ENCODE measurements at regions not wholly inside any gene's neighbourhood (a gene's known extent, or its start where the extent isn't known, plus 50 kb on each side); places are given as distances from the start of the nearest gene placed in this dataset.
"Not testable (repeated sequence)": the region's sequence is repeated elsewhere in the genome, so short reads cannot be mapped to it uniquely, and the experiment has no call there.

GRCh38 chr3:905217-905616 is 187.6 kb upstream of the CNTN6 start:
- H3K4me1 Mint-ChIP-seq = no peaks in the 10 kb centered on the region
- CTCF ChIA-PET = no interaction called here
- no peaks in the 10 kb centered on the region for H3K36me3 Mint-ChIP-seq (ENCODE audit: low read depth)
- H3K27me3 Mint-ChIP-seq = no peaks in the 10 kb centered on the region
- H3K9me3 Mint-ChIP-seq (ENCODE audit: low read depth) = peaks cover 8% of the 10 kb centered on the region
- no peak overlapping the region for H3K4me3 Mint-ChIP-seq
- POLR2A ChIA-PET = no interaction called here
- ATAC-seq (no peak), DNase-seq (no peak)
- intact Hi-C loops (cut with DNase I, micrococcal nuclease) = no loop called here
- no peak overlapping the region for H3K27ac Mint-ChIP-seq

DNA sequence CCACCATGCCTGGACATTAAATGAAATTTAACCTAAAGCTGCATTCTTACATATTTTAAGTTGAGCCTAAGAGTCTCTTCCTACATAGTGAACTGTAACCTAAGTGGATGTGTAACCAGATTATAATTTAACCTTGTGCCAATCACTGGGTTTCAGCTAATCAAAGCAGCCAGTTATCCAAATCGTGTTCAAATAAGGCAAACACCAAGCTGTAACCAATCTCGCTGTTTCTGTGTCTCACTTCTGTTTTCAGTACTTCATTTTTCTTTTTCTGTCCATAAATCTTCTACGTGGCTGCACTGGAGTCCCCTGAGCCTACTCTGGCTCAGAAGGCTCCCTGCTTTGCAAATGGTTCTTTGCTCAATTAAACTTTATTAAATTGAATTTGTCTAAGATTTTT is 186.1 kb upstream of the CNTN6 start:
- Mint-ChIP-seq H3K4me1 (no peaks in the 10 kb centered on the region), H3K36me3 (ENCODE audit: low read depth) (no peaks in the 10 kb centered on the region), H3K9me3 (ENCODE audit: low read depth) (peaks cover 2% of the 10 kb centered on the region), H3K27ac (no peak overlapping the region), H3K4me3 (no peak overlapping the region), H3K27me3 (no peaks in the 10 kb centered on the region)
- ATAC-seq (no peak), DNase-seq (no peak)
- CTCF ChIA-PET = interaction anchor here (0.6 kb wide), 1 partner anchor 19 kb away, joined by 4 read pairs; no protein-coding TSS in a partner anchor
- POLR2A ChIA-PET = no interaction called here
- intact Hi-C loops (cut with DNase I, micrococcal nuclease) = no loop called here

DNA sequence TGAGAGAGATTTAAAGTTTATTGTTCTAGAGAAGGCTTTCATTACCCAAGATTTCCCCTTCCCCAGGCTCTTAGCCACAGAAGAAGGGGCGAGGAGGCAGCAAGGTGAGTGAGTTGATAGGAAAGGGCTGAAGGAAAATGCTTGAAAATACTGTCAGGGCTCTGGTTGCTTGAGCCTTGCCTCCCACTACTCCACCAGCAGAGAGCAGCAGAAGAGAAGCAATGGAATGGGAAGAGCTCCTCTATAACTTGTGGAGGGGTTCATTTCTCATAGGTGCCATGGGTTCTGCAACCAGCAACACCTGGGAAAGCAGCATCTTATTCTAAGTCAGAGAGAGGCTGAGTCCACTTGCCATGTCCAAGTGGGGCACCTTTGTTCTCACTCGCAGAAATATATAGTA is 184.0 kb upstream of the CNTN6 start:
- intact Hi-C loops (cut with DNase I, micrococcal nuclease) = no loop called here
- no peaks in the 10 kb centered on the region for H3K4me1 Mint-ChIP-seq
- CTCF ChIA-PET = no interaction called here
- POLR2A ChIA-PET = no interaction called here
- H3K27me3 Mint-ChIP-seq = no peaks in the 10 kb centered on the region
- no peak overlapping the region for H3K4me3 Mint-ChIP-seq
- H3K36me3 Mint-ChIP-seq (ENCODE audit: low read depth) = no peaks in the 10 kb centered on the region
- H3K9me3 Mint-ChIP-seq (ENCODE audit: low read depth) = no peaks in the 10 kb centered on the region
- DNase-seq = no peak
- no peak overlapping the region for H3K27ac Mint-ChIP-seq
- no peak for ATAC-seq

- H3K27ac Mint-ChIP-seq; ATAC-seq; POLR2A ChIA-PET; intact Hi-C loops (cut with DNase I, micrococcal nuclease); CTCF ChIA-PET; H3K27me3 Mint-ChIP-seq; H3K9me3 Mint-ChIP-seq (ENCODE audit: low read depth); H3K4me3 Mint-ChIP-seq; H3K36me3 Mint-ChIP-seq (ENCODE audit: low read depth); H3K4me1 Mint-ChIP-seq: not testable (repeated sequence)
- DNase-seq = peak; percentile 11
Observed at GRCh38 chr3:912717-913116, 180.1 kb upstream of the CNTN6 start.

DNA sequence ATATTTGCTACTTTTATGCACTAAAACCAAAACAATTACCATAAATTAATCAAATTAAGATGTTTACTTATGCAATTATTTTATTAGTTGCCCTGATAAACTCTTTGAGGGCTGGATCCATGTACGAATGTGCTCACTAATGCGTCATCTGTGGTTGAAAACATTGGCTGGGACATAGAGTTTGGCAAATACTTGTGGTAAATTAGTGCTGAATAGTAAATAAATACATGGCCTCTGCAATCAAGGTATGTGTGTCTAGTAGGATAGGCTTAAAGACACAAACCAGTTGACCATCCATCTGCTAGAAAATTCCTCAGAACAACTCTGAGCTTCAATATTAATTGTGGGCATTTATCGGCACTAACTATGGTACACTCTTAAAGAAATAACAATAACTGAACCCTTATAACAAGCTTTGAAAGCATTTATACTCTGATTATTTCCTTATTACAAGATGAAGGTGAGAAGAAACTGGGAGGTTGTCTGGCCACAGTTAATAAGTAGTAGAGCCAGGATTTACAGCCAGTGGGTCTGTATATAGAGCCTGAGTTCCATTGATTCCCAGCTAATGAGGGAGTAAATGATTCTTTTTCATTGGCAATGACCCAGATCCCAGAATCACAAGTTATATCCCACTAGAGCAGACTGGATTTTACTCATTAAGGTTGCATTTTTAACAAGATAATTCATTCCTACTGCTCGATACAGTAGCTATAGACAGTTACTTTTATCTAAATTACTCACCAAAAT is 169.5 kb upstream of the CNTN6 start:
- intact Hi-C loops (cut with DNase I, micrococcal nuclease) = no loop called here
- CTCF ChIA-PET = no interaction called here
- DNase-seq (no peak), ATAC-seq (no peak)
- Mint-ChIP-seq H3K27me3 (no peaks in the 10 kb centered on the region), H3K27ac (no peak overlapping the region), H3K9me3 (ENCODE audit: low read depth) (no peaks in the 10 kb centered on the region), H3K4me1 (no peaks in the 10 kb centered on the region), H3K4me3 (no peak overlapping the region), H3K36me3 (ENCODE audit: low read depth) (no peaks in the 10 kb centered on the region)
- POLR2A ChIA-PET = no interaction called here

DNA sequence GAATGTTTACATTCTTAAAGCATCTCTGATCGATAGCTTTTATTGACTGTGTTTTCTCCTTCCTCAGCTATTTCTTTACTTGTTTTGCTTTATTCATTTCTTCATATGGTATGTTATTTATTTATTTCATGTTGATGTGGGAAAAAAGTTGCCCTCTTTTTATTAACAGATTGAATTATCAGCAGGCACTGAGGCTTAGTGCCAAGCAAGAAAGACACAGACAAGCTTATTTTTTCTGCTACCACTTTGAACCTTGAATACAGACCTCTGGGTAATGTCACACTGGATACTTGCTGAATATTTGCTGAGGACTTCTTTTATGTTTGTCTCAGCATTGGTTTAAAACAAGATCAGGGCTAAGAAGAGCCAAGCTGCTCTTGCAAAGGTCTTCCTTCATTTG is 162.0 kb upstream of the CNTN6 start:
- no peaks in the 10 kb centered on the region for H3K4me1 Mint-ChIP-seq
- ChIA-PET POLR2A (no interaction called here), CTCF (no interaction called here)
- no peak overlapping the region for H3K27ac Mint-ChIP-seq
- H3K36me3 Mint-ChIP-seq (ENCODE audit: low read depth) = no peaks in the 10 kb centered on the region
- no peak overlapping the region for H3K4me3 Mint-ChIP-seq
- H3K27me3 Mint-ChIP-seq = no peaks in the 10 kb centered on the region
- DNase-seq (no peak), ATAC-seq (no peak)
- intact Hi-C loops (cut with DNase I, micrococcal nuclease) = no loop called here
- H3K9me3 Mint-ChIP-seq (ENCODE audit: low read depth) = peaks cover 6% of the 10 kb centered on the region

GRCh38 chr3:933326-933725 is 159.5 kb upstream of the CNTN6 start:
- Mint-ChIP-seq H3K36me3 (ENCODE audit: low read depth) (no peaks in the 10 kb centered on the region), H3K4me3 (no peak overlapping the region), H3K4me1 (no peaks in the 10 kb centered on the region), H3K9me3 (ENCODE audit: low read depth) (peaks cover 6% of the 10 kb centered on the region), H3K27me3 (no peaks in the 10 kb centered on the region), H3K27ac (no peak overlapping the region)
- DNase-seq (no peak), ATAC-seq (no peak)
- CTCF ChIA-PET = interaction anchor here (0.7 kb wide), 1 partner anchor 828 kb away, joined by 4 read pairs; no protein-coding TSS in a partner anchor
- intact Hi-C loops (cut with DNase I, micrococcal nuclease) = no loop called here
- POLR2A ChIA-PET = no interaction called here

GRCh38 chr3:944786-945185 is 148.0 kb upstream of the CNTN6 start:
- no peaks in the 10 kb centered on the region for H3K27me3 Mint-ChIP-seq
- H3K27ac Mint-ChIP-seq = no peak overlapping the region
- no peak for ATAC-seq
- intact Hi-C loops (cut with DNase I, micrococcal nuclease) = no loop called here
- DNase-seq = no peak
- H3K9me3 Mint-ChIP-seq (ENCODE audit: low read depth) = peaks cover 5% of the 10 kb centered on the region
- H3K4me1 Mint-ChIP-seq = no peaks in the 10 kb centered on the region
- no peak overlapping the region for H3K4me3 Mint-ChIP-seq
- POLR2A ChIA-PET = no interaction called here
- CTCF ChIA-PET = no interaction called here
- H3K36me3 Mint-ChIP-seq (ENCODE audit: low read depth) = no peaks in the 10 kb centered on the region

DNA sequence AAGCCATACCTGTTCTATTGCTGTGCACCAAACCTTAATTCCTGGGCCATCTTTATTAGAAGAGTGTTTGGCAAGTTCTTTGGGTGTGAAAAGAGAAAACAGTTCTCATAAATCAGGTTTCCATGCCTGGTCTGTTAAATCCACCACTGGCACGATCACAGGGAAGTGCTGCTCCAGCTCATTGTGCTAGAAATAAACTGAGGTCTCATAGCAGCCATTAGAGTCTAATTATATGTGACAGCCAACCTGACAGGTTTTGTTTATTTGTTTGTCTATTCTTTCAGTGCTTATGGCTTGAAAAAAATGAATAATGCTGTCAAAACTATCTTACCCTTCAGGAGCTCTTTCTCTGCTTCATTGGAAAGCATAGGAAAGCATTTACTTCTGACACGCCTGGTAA is 147.1 kb upstream of the CNTN6 start:
- POLR2A ChIA-PET = no interaction called here
- intact Hi-C loops (cut with DNase I, micrococcal nuclease) = no loop called here
- Mint-ChIP-seq H3K4me1 (no peaks in the 10 kb centered on the region), H3K36me3 (ENCODE audit: low read depth) (no peaks in the 10 kb centered on the region), H3K27me3 (no peaks in the 10 kb centered on the region), H3K9me3 (ENCODE audit: low read depth) (no peaks in the 10 kb centered on the region), H3K4me3 (no peak overlapping the region), H3K27ac (no peak overlapping the region)
- DNase-seq (no peak), ATAC-seq (no peak)
- CTCF ChIA-PET = no interaction called here

DNA sequence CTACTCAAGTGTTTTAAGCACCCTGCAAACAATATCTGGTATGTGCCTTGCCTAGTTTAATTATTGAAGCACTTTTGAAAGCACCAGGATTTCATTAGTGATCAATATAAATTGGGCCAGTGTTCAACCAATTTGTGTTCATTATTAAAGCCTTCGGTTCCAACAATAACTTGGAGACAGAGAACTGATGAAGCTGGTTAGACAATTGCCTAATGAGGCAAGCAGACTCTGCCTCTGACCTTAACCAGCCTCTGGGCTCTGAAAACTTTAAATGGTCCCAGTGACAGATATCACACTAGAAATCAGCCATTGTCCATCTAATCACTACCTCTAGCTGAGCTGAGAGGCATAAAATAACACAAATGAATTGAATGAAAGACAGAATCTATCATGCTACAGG is 139.9 kb upstream of the CNTN6 start:
- intact Hi-C loops (cut with DNase I, micrococcal nuclease) = no loop called here
- POLR2A ChIA-PET = no interaction called here
- Mint-ChIP-seq H3K27me3 (no peaks in the 10 kb centered on the region), H3K36me3 (ENCODE audit: low read depth) (no peaks in the 10 kb centered on the region), H3K4me3 (no peak overlapping the region), H3K9me3 (ENCODE audit: low read depth) (no peaks in the 10 kb centered on the region), H3K4me1 (no peaks in the 10 kb centered on the region), H3K27ac (no peak overlapping the region)
- DNase-seq = no peak
- CTCF ChIA-PET = no interaction called here
- ATAC-seq = no peak

DNA sequence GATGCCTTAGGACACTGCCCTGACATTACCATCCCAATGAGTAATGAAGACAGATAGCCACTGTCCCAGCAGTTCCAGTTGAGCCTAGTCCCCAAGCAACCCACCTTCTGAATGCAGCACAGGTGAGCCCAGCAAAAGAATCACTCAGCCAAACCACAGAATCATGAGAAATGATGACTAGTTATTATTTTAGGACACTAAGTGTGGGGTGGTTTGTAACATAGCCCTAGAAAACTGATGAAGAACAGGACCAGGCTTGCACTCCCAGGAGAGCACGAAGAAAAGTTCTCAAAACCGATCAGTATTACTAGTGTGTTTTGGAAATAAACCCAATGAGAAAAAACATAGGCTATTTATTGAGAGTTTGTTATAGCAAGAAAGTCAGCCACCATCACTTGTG is 129.6 kb upstream of the CNTN6 start:
- no peak for ATAC-seq
- no peaks in the 10 kb centered on the region for H3K27me3 Mint-ChIP-seq
- no peaks in the 10 kb centered on the region for H3K4me1 Mint-ChIP-seq
- POLR2A ChIA-PET = no interaction called here
- DNase-seq = no peak
- CTCF ChIA-PET = no interaction called here
- no peak overlapping the region for H3K27ac Mint-ChIP-seq
- peaks cover 12% of the 10 kb centered on the region for H3K9me3 Mint-ChIP-seq (ENCODE audit: low read depth)
- intact Hi-C loops (cut with DNase I, micrococcal nuclease) = no loop called here
- H3K36me3 Mint-ChIP-seq (ENCODE audit: low read depth) = no peaks in the 10 kb centered on the region
- H3K4me3 Mint-ChIP-seq = no peak overlapping the region

DNA sequence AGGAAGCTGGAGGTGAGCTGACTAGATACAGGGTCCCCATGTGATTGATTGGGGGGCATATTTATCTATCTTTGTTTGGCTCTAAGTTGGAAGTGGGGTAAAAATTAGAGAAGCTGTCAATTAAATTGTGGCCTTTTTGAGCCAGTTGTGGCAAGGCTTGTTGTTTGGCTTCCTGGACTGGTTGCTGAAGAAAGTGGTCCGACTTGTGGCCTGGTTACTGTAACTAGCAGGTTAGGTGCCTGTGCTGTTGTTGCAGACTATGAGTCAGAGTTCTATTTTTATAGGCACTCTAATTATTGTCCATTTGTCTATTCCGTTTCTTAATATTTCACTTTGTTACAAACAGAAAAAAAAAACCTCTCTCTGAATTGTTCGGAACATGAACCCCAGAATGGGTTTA is 129.1 kb upstream of the CNTN6 start:
- CTCF ChIA-PET = no interaction called here
- H3K9me3 Mint-ChIP-seq (ENCODE audit: low read depth) = peaks cover 11% of the 10 kb centered on the region
- POLR2A ChIA-PET = no interaction called here
- H3K27ac Mint-ChIP-seq = no peak overlapping the region
- DNase-seq = no peak
- H3K36me3 Mint-ChIP-seq (ENCODE audit: low read depth) = no peaks in the 10 kb centered on the region
- no peaks in the 10 kb centered on the region for H3K4me1 Mint-ChIP-seq
- intact Hi-C loops (cut with DNase I, micrococcal nuclease) = no loop called here
- H3K4me3 Mint-ChIP-seq = no peak overlapping the region
- no peak for ATAC-seq
- no peaks in the 10 kb centered on the region for H3K27me3 Mint-ChIP-seq

- CTCF ChIA-PET = interaction anchor here (0.6 kb wide), 1 partner anchor 9 kb away, joined by 3 read pairs; no protein-coding TSS in a partner anchor
- no peak overlapping the region for H3K4me3 Mint-ChIP-seq
Observed at GRCh38 chr3:965826-966225, 127.0 kb upstream of the CNTN6 start.

More at GRCh38 chr3:965826-966225, 127.0 kb upstream of the CNTN6 start:
- H3K27ac Mint-ChIP-seq = no peak overlapping the region
- intact Hi-C loops (cut with DNase I, micrococcal nuclease) = no loop called here
- DNase-seq (no peak), ATAC-seq (no peak)
- peaks cover 11% of the 10 kb centered on the region for H3K9me3 Mint-ChIP-seq (ENCODE audit: low read depth)
- no peaks in the 10 kb centered on the region for H3K4me1 Mint-ChIP-seq
- H3K36me3 Mint-ChIP-seq (ENCODE audit: low read depth) = no peaks in the 10 kb centered on the region
- POLR2A ChIA-PET = no interaction called here
- H3K27me3 Mint-ChIP-seq = no peaks in the 10 kb centered on the region

Measured in activated CD4-positive, alpha-beta T cell treated with anti-CD3 and anti-CD28 coated beads for 36 hours (primary cell).